SK-N-SH (cell line): ENCODE measurements at regions not wholly inside any gene's neighbourhood (a gene's known extent, or its start where the extent isn't known, plus 50 kb on each side); places are given as distances from the start of the nearest gene placed in this dataset.

Experiments used
- CTCF ChIA-PET: fragments of 300-600, 350-600 bp; formaldehyde crosslinking; extraction: SDS; loops from one replicate; lab custom pipeline; 2021; lab: Yijun Ruan, JAX
- POLR2A ChIA-PET: fragments of 350-600 bp; sonication (Branson Sonifier 250); formaldehyde crosslinking; extraction: SDS; loops from one replicate; lab custom pipeline; 2020; ENCODE audit warnings: antibody characterized with exemption, inconsistent platforms; lab: Yijun Ruan, JAX
- DNase-seq: peaks from one replicate; pipeline ENCODE4 v3.0.0; 2012
- H2AFZ ChIP-seq: fragments of 200-600 bp; sonication (generic); 2 replicates; pipeline ENCODE4 v1.8.1; 2016; ENCODE audit warnings: antibody characterized with exemption, mild to moderate bottlenecking, low read depth
- H3F3A ChIP-seq: fragments of 200-600 bp; sonication (generic); replicated peaks from 2 replicates; pipeline ENCODE3; 2016; ENCODE audit warnings: antibody characterized with exemption, mild to moderate bottlenecking; ENCODE audit not compliant: insufficient read depth
- H3K27ac ChIP-seq, 2 experiments: fragments of 200-500 bp in 1 of 2; fragments of 200-600 bp in 1 of 2; sonication (Bioruptor generic) in 1 of 2; sonication (generic), shearing (Covaris generic) in 1 of 2; 2 replicates each; pipeline versions ENCODE4 v1.5.1 to v1.6.1; 2014 to 2016; ENCODE audit warnings: low read depth in 2 of 2, inconsistent platforms in 1 of 2, low read length in 1 of 2, mild to moderate bottlenecking in 1 of 2, mixed read lengths in 1 of 2
- H3K27me3 ChIP-seq: fragments of 200-600 bp; sonication (generic), shearing (Covaris generic); 2 replicates; pipeline ENCODE4 v1.6.1; 2016; ENCODE audit warnings: mixed run types; ENCODE audit not compliant: insufficient read depth
- H3K36me3 ChIP-seq, 2 experiments: fragments of 200-500 bp in 1 of 2; fragments of 200-600 bp in 1 of 2; sonication (Bioruptor generic) in 1 of 2; sonication (generic) in 1 of 2; replicated peaks in 1 of 2; 2 replicates each; pipeline versions ENCODE3 to v1.5.1; 2014 to 2016; ENCODE audit warnings: low read length in 1 of 2, mild to moderate bottlenecking in 1 of 2; ENCODE audit not compliant: insufficient read depth in 2 of 2, control insufficient read depth in 1 of 2
- H3K4me1 ChIP-seq, 2 experiments: fragments of 200-500 bp in 1 of 2; fragments of 200-600 bp in 1 of 2; sonication (Bioruptor generic) in 1 of 2; sonication (generic), shearing (Covaris generic) in 1 of 2; 2 replicates each; pipeline versions ENCODE4 v1.5.1 to v1.6.1; 2014 to 2016; ENCODE audit warnings: low read depth in 1 of 2, low read length in 1 of 2, mixed run types in 1 of 2; ENCODE audit not compliant: insufficient read depth in 2 of 2, control insufficient read depth in 1 of 2
- H3K4me2 ChIP-seq: fragments of 200-600 bp; sonication (generic), shearing (Covaris generic); 2 replicates; pipeline ENCODE4 v1.6.1; 2017; ENCODE audit warnings: mixed run types
- H3K4me3 ChIP-seq, 2 experiments: fragments of 200-500 bp in 1 of 2; fragments of 200-600 bp in 1 of 2; sonication (Bioruptor generic) in 1 of 2; sonication (generic), shearing (Covaris generic) in 1 of 2; 2 replicates each; pipeline versions ENCODE4 v1.5.1 to v1.8.1; 2014 to 2016; ENCODE audit warnings: low read depth in 2 of 2, inconsistent platforms in 1 of 2, low read length in 1 of 2, mild to moderate bottlenecking in 1 of 2, mixed read lengths in 1 of 2, moderate library complexity in 1 of 2
- H3K79me2 ChIP-seq: fragments of 200-600 bp; sonication (generic); 2 replicates; pipeline ENCODE4 v1.8.1; 2017; ENCODE audit warnings: mild to moderate bottlenecking; ENCODE audit not compliant: insufficient read depth
- H3K9ac ChIP-seq: fragments of 200-600 bp; sonication (generic); 2 replicates; pipeline ENCODE4 v1.6.1; 2017; ENCODE audit warnings: mixed run types
- H3K9me2 ChIP-seq: fragments of 200-600 bp; sonication (generic); 2 replicates; pipeline ENCODE4 v1.6.1; 2017; ENCODE audit warnings: mixed run types
- H3K9me3 ChIP-seq: fragments of 200-600 bp; sonication (generic); 2 replicates; pipeline ENCODE4 v1.6.1; 2017; ENCODE audit warnings: mixed run types, mild to moderate bottlenecking, moderate library complexity
- H4K20me1 ChIP-seq: fragments of 200-600 bp; sonication (generic); 2 replicates; pipeline ENCODE4 v1.6.1; 2017; ENCODE audit warnings: mild to moderate bottlenecking, mixed run types; ENCODE audit not compliant: insufficient read depth
- CHD2 ChIP-seq: fragments of 150-350 bp; IDR thresholded peaks from 2 replicates; pipeline ENCODE4 v1.6.1; 2018; ENCODE audit warnings: low read length; ENCODE audit not compliant: partially characterized antibody
- ELF1 ChIP-seq: IDR thresholded peaks from 2 replicates; pipeline ENCODE4 v1.4.0; 2012
- FOSL2 ChIP-seq: IDR thresholded peaks from 2 replicates; pipeline ENCODE4 v1.4.0; 2012; ENCODE audit warnings: low read depth, mild to moderate bottlenecking, moderate library complexity, borderline replicate concordance
- FOXJ3 ChIP-seq: sonication (generic); formaldehyde crosslinking; IDR thresholded peaks from 2 replicates; pipeline ENCODE4 v1.5.1; 2020; ENCODE audit warnings: mild to moderate bottlenecking, missing genetic modification reagents
- GABPA ChIP-seq: IDR thresholded peaks from 2 replicates; pipeline ENCODE4 v1.4.0; 2012; ENCODE audit warnings: low read depth, mild to moderate bottlenecking
- GATA2 ChIP-seq: sonication (generic); formaldehyde crosslinking; IDR thresholded peaks from 2 replicates; pipeline ENCODE4 v1.5.0; 2020; ENCODE audit warnings: mild to moderate bottlenecking, missing genetic modification reagents
- JUND ChIP-seq: IDR thresholded peaks from 2 replicates; pipeline ENCODE4 v1.4.0; 2012
- MAX ChIP-seq: IDR thresholded peaks from 2 replicates; pipeline ENCODE4 v1.4.0; 2012; ENCODE audit warnings: low read depth
- MEF2A ChIP-seq: IDR thresholded peaks from 2 replicates; pipeline ENCODE4 v1.4.0; 2012; ENCODE audit warnings: low read depth, borderline replicate concordance
- MXI1 ChIP-seq: IDR thresholded peaks from 2 replicates; pipeline ENCODE4 v1.6.1; 2012; ENCODE audit warnings: mild to moderate bottlenecking, low read depth, low read length, improper control_type of control experiment
- RFX5 ChIP-seq: IDR thresholded peaks from 2 replicates; pipeline ENCODE4 v1.6.1; 2012; ENCODE audit warnings: mild to moderate bottlenecking, improper control_type of control experiment, low read length
- TAF1 ChIP-seq: IDR thresholded peaks from 2 replicates; pipeline ENCODE4 v1.6.1; 2012; ENCODE audit warnings: low read depth, mild to moderate bottlenecking, low read length, moderate library complexity, borderline replicate concordance
- TEAD4 ChIP-seq: IDR thresholded peaks from 2 replicates; pipeline ENCODE4 v1.4.0; 2012; ENCODE audit warnings: mild to moderate bottlenecking, borderline replicate concordance; ENCODE audit not compliant: insufficient read depth
- USF2 ChIP-seq: fragments of 150-350 bp; IDR thresholded peaks from 2 replicates; pipeline ENCODE4 v1.6.1; 2017; ENCODE audit warnings: antibody characterized with exemption, low read length, low read depth, borderline replicate concordance
- ZBTB33 ChIP-seq: IDR thresholded peaks from 2 replicates; pipeline ENCODE4 v1.4.0; 2012; ENCODE audit warnings: low read depth, borderline replicate concordance
- WGBS: methylation state at CpG from one replicate; pipeline ENCODE4 v1.1.6; 2017; ENCODE audit warnings: low lambda C conversion rate; 5-methylcytosine and 5-hydroxymethylcytosine counted together

GRCh38 chrX:42941671-42942070, 163.7 kb upstream of the PPP1R2C start:
- no peak overlapping the region for H3K27ac ChIP-seq
- TF ChIP-seq JUND (no peak), GABPA (no peak), FOSL2 (no peak), CHD2 (no peak), MXI1 (no peak), FOXJ3 (no peak), RFX5 (no peak), ZBTB33 (no peak), TEAD4 (no peak), ELF1 (no peak), MAX (no peak), GATA2 (CRISPR knock-in tag) (no peak)
- TF ChIP-seq, all 33 proteins: peak for 0
- no peak for DNase-seq
- H2AFZ ChIP-seq = no peak overlapping the region
- H3F3A ChIP-seq = no peaks in the 10 kb centered on the region
- no peaks in the 10 kb centered on the region for H3K36me3 ChIP-seq
- H3K4me1 ChIP-seq = no peaks in the 10 kb centered on the region
- H3K27me3 ChIP-seq = no peaks in the 10 kb centered on the region
- no peaks in the 10 kb centered on the region for H3K9me2 ChIP-seq
- H3K79me2 ChIP-seq = no peaks in the 10 kb centered on the region
- no peak overlapping the region for H3K9ac ChIP-seq
- ChIA-PET CTCF (no interaction called here), POLR2A (no interaction called here)
- no peak overlapping the region for H3K4me3 ChIP-seq
- no peaks in the 10 kb centered on the region for H3K9me3 ChIP-seq
- 6% methylated on average over 2 of the region's 2 CpGs for WGBS
- no peak overlapping the region for H3K4me2 ChIP-seq
- no peaks in the 10 kb centered on the region for H4K20me1 ChIP-seq

GRCh38 chrX:42943051-42943974, 165.3 kb upstream of the PPP1R2C start:
- 0% methylated on average over 6 of the region's 6 CpGs for WGBS
- Histone ChIP-seq H3K79me2 (no peaks in the 10 kb centered on the region), H3K36me3 (no peaks in the 10 kb centered on the region), H3K27me3 (no peaks in the 10 kb centered on the region), H3F3A (no peaks in the 10 kb centered on the region), H3K4me1 (no peaks in the 10 kb centered on the region), H3K4me3 (no peak overlapping the region), H3K9me2 (no peaks in the 10 kb centered on the region), H2AFZ (no peak overlapping the region), H3K27ac (no peak overlapping the region), H3K4me2 (no peak overlapping the region), H3K9me3 (no peaks in the 10 kb centered on the region), H4K20me1 (no peaks in the 10 kb centered on the region), H3K9ac (no peak overlapping the region)
- ChIA-PET CTCF (no interaction called here), POLR2A (no interaction called here)
- no peak for TF ChIP-seq MEF2A
- TF ChIP-seq USF2 = no peak
- TF ChIP-seq GATA2 (CRISPR knock-in tag) = no peak
- TF ChIP-seq TAF1 = no peak
- no peak for TF ChIP-seq MAX
- no peak for DNase-seq
